ENCODE measurements at regions not wholly inside any gene's neighbourhood (a gene's known extent, or its start where the extent isn't known, plus 50 kb on each side); places are given as distances from the start of the nearest gene placed in this dataset.

DNA sequence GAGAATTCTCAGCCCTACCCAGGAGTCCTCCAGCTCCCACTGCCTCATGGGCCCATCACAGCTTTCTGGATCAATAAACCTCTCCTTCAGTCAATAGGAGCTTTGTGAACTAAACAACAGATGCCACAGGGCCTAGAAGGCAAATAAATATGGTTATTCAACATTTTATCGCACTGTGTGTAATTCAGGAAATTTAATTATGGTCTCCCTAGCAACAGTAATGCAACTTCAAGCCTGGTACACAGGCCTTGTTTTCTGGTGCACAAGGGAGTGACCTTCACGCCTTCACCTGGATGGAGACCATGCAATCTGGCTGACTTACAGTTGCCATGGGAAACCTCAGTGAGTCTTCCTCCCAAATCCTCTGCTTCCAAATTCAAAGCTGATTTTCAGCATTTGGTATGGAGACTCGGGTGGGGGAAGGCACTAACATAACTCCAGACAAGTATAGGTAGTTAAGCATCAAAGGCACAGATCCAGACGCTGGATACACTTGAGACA lies 441.0 kb upstream of the NPVF start:
- Histone ChIP-seq H3K27me3 (ENCODE audit: insufficient read depth, poor library complexity, severe bottlenecking) (no peaks in the 10 kb centered on the region), H3K4me3 (replicated peaks; ENCODE audit: insufficient read depth, low read length) (no peak overlapping the region), H3K27ac (replicated peaks) (no peak overlapping the region)
- TF ChIP-seq, protein P1, sequence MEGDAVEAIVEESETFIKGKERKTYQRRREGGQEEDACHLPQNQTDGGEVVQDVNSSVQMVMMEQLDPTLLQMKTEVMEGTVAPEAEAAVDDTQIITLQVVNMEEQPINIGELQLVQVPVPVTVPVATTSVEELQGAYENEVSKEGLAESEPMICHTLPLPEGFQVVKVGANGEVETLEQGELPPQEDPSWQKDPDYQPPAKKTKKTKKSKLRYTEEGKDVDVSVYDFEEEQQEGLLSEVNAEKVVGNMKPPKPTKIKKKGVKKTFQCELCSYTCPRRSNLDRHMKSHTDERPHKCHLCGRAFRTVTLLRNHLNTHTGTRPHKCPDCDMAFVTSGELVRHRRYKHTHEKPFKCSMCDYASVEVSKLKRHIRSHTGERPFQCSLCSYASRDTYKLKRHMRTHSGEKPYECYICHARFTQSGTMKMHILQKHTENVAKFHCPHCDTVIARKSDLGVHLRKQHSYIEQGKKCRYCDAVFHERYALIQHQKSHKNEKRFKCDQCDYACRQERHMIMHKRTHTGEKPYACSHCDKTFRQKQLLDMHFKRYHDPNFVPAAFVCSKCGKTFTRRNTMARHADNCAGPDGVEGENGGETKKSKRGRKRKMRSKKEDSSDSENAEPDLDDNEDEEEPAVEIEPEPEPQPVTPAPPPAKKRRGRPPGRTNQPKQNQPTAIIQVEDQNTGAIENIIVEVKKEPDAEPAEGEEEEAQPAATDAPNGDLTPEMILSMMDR (IDR thresholded peaks at IDR 0.05; ENCODE audit: insufficient read depth, low read length), result no peak
- TF ChIP-seq, protein P2, sequence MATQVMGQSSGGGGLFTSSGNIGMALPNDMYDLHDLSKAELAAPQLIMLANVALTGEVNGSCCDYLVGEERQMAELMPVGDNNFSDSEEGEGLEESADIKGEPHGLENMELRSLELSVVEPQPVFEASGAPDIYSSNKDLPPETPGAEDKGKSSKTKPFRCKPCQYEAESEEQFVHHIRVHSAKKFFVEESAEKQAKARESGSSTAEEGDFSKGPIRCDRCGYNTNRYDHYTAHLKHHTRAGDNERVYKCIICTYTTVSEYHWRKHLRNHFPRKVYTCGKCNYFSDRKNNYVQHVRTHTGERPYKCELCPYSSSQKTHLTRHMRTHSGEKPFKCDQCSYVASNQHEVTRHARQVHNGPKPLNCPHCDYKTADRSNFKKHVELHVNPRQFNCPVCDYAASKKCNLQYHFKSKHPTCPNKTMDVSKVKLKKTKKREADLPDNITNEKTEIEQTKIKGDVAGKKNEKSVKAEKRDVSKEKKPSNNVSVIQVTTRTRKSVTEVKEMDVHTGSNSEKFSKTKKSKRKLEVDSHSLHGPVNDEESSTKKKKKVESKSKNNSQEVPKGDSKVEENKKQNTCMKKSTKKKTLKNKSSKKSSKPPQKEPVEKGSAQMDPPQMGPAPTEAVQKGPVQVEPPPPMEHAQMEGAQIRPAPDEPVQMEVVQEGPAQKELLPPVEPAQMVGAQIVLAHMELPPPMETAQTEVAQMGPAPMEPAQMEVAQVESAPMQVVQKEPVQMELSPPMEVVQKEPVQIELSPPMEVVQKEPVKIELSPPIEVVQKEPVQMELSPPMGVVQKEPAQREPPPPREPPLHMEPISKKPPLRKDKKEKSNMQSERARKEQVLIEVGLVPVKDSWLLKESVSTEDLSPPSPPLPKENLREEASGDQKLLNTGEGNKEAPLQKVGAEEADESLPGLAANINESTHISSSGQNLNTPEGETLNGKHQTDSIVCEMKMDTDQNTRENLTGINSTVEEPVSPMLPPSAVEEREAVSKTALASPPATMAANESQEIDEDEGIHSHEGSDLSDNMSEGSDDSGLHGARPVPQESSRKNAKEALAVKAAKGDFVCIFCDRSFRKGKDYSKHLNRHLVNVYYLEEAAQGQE (IDR thresholded peaks at IDR 0.05; ENCODE audit: insufficient replicate concordance, low read depth), result no peak
- TF ChIP-seq POLR2AphosphoS5 (IDR thresholded peaks at IDR 0.05; ENCODE audit: low read depth), result no peak
- TF ChIP-seq SPI1 (IDR thresholded peaks at IDR 0.05; ENCODE audit: borderline replicate concordance, low read depth), result no peak
- no peak for TF ChIP-seq GABPA (IDR thresholded peaks at IDR 0.05; ENCODE audit: low read depth)
- DNase-seq (ENCODE audit: low read depth in 1 of 2, low spot score in 1 of 2), result no peak

DNA sequence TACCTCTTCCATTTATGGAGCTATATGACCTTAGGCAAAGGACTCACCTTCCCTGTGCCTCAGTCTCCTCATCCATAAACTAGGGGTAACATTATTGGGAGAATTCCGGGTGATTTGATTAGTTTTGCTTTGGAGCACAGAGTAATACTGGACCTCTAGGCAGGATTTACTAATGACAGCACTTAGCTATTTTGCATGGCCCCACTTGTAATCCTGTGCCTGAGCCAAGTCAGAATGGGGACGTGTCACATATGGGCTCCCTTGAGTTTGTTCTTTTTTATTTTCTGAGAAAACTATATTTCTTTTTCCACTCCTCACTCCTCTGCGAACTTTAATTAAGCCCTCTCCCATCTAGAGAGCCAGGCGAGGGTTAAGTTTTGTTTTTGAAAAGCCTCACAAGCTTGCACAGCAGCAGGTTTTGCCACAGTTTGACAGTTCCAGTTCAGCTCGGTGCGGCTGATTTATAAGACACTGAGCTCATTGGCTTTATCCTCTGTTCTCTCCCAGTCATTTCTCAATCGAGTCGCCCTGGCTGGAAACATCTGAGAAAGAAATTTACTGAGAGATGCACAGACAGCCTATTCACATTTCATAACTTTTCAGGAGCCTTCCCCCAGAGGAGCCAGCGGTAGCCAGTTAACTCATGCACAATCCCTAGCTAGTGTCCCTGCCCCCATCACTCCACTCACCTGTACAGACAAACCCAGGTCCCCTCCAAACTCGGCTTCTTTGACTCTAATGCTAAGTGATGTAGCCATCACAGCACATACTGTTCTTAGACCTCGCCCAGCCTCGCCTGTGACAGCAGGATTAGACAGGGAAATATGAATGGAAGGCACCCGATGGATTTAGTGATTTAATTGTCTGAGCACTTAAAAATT lies 441.9 kb upstream of the NPVF start:
- no peak for DNase-seq (ENCODE audit: low read depth in 1 of 2, low spot score in 1 of 2)
- no peak overlapping the region for H3K4me3 ChIP-seq (replicated peaks; ENCODE audit: insufficient read depth, low read length)

DNA sequence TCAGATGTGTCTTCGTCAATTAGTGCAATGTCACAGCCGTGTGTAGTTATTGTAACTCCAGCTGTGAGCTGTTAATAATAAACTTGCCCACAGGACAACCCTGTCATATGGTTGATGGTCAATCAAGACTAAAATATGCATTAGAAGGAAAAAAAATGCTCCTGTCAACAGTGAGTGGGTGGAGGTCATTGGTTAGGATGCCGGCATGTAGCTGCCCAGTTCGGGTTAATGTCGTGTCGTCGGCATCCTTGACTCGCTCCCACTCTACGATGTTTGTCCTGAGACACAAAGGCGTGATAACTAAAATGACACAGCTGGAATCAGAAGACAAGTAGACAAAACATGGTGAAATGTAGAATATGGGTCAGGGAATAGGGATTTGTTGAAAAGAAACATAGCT lies 442.8 kb upstream of the NPVF start:
- Histone ChIP-seq H3K4me3 (replicated peaks; ENCODE audit: insufficient read depth, low read length) (no peak overlapping the region), H3K27ac (replicated peaks) (no peak overlapping the region), H3K27me3 (ENCODE audit: insufficient read depth, poor library complexity, severe bottlenecking) (no peaks in the 10 kb centered on the region)
- TF ChIP-seq, protein P2 (IDR thresholded peaks at IDR 0.05; ENCODE audit: insufficient replicate concordance, low read depth), result no peak
- TF ChIP-seq GABPA (IDR thresholded peaks at IDR 0.05; ENCODE audit: low read depth) (no peak), POLR2AphosphoS5 (IDR thresholded peaks at IDR 0.05; ENCODE audit: low read depth) (no peak), SPI1 (IDR thresholded peaks at IDR 0.05; ENCODE audit: borderline replicate concordance, low read depth) (no peak)
- TF ChIP-seq, protein P1 (IDR thresholded peaks at IDR 0.05; ENCODE audit: insufficient read depth, low read length), result no peak
- DNase-seq (ENCODE audit: low read depth in 1 of 2, low spot score in 1 of 2), result no peak

More for the DNA sequence above, 441.9 kb upstream of the NPVF start:
- TF ChIP-seq SPI1 (IDR thresholded peaks at IDR 0.05; ENCODE audit: borderline replicate concordance, low read depth) (no peak), POLR2AphosphoS5 (IDR thresholded peaks at IDR 0.05; ENCODE audit: low read depth) (no peak), GABPA (IDR thresholded peaks at IDR 0.05; ENCODE audit: low read depth) (no peak)
- TF ChIP-seq, protein P2 (IDR thresholded peaks at IDR 0.05; ENCODE audit: insufficient replicate concordance, low read depth), result no peak
- TF ChIP-seq, protein P1 (IDR thresholded peaks at IDR 0.05; ENCODE audit: insufficient read depth, low read length), result no peak
- H3K27me3 ChIP-seq (ENCODE audit: insufficient read depth, poor library complexity, severe bottlenecking), result no peaks in the 10 kb centered on the region
- H3K27ac ChIP-seq (replicated peaks), result no peak overlapping the region

Measured in HL-60 (cell line).